T-cell (primary cell): ENCODE measurements at regions not wholly inside any gene's neighbourhood (a gene's known extent, or its start where the extent isn't known, plus 50 kb on each side); places are given as distances from the start of the nearest gene placed in this dataset.
"Not testable (repeated sequence)": the region's sequence is repeated elsewhere in the genome, so short reads cannot be mapped to it uniquely, and the experiment has no call there.

Experiments
- ATAC-seq, 4 experiments: fragments of 200-7000 bp in 3 of 4; fragments of 150-1000 bp in 1 of 4; cut with Tn5 transposase; replicated peaks in 1 of 4; 1 replicate in 3 of 4; 2 replicates in 1 of 4; pipeline ENCODE4 v1.10.0; 2021; ENCODE audit warnings: moderate library complexity in 3 of 4, mild to moderate bottlenecking in 2 of 4, moderate number of reproducible peaks in 1 of 4
- CTCF ChIA-PET, 2 donors: fragments of 300-600 bp; sonication (Branson Sonifier 250); formaldehyde crosslinking; loops; one replicate each; lab custom pipeline; 2022; ENCODE audit warnings: antibody characterized with exemption in 2 of 2; lab: Charles Lee
- POLR2A ChIA-PET, 2 donors: fragments of 300-600 bp; sonication (Branson Sonifier 250); formaldehyde crosslinking; loops; one replicate each; lab custom pipeline; 2022; ENCODE audit warnings: antibody characterized with exemption in 2 of 2; lab: Charles Lee
- DNase-seq, 35 experiments: peaks; one replicate each; pipeline versions ENCODE4 v3.0.0 to v3.0.0-alpha.2; 2013 to 2023
- H3K27ac ChIP-seq: one replicate; pipeline ENCODE4 v1.5.1; 2013; ENCODE audit warnings: low read length
- H3K27me3 ChIP-seq, 2 experiments: replicated peaks in 1 of 2; 1 replicate in 1 of 2; 2 replicates in 1 of 2; pipeline versions ENCODE4 v1.6.1 to v1.7.0; 2013; ENCODE audit warnings: low read length in 1 of 2, mixed read lengths in 1 of 2; ENCODE audit not compliant: control insufficient read depth in 2 of 2, insufficient read depth in 2 of 2; ENCODE audit errors: extremely low read depth in 1 of 2
- H3K36me3 ChIP-seq, 2 donors: 1 replicate in 1 of 2; 2 replicates in 1 of 2; pipeline versions ENCODE4 v1.6.1 to v1.7.0; 2013; ENCODE audit warnings: low read length in 1 of 2; ENCODE audit not compliant: control insufficient read depth in 2 of 2, insufficient read depth in 1 of 2; ENCODE audit errors: extremely low read depth in 1 of 2
- H3K4me1 ChIP-seq, 2 experiments: 1 replicate in 1 of 2; 2 replicates in 1 of 2; pipeline versions ENCODE4 v1.6.1 to v1.7.0; 2013; ENCODE audit warnings: low read length in 2 of 2, mixed read lengths in 1 of 2; ENCODE audit not compliant: insufficient read depth in 2 of 2, control insufficient read depth in 1 of 2; ENCODE audit errors: extremely low read depth in 1 of 2
- H3K4me3 ChIP-seq, 2 donors: 1 replicate in 1 of 2; 2 replicates in 1 of 2; pipeline versions ENCODE4 v1.5.1 to v1.7.0; 2013; ENCODE audit warnings: mild to moderate bottlenecking in 2 of 2, low read length in 1 of 2, moderate library complexity in 1 of 2; ENCODE audit not compliant: control insufficient read depth in 1 of 2; ENCODE audit errors: extremely low read depth in 1 of 2
- H3K9me3 ChIP-seq: 2 replicates; pipeline ENCODE4 v1.7.0; 2013
- H3K27ac Mint-ChIP-seq, 2 donors: one replicate each; pipeline ENCODE4 v1.8.0; 2020 to 2021; ENCODE audit warnings: mild to moderate bottlenecking in 2 of 2, mixed read lengths in 2 of 2
- H3K27me3 Mint-ChIP-seq, 2 donors: one replicate each; pipeline ENCODE4 v1.8.0; 2021 to 2022; ENCODE audit warnings: mixed read lengths in 2 of 2
- H3K36me3 Mint-ChIP-seq: one replicate; pipeline ENCODE4 v1.8.0; 2021; ENCODE audit warnings: mixed read lengths
- H3K4me1 Mint-ChIP-seq, 3 donors: one replicate each; pipeline ENCODE4 v1.8.0; 2020 to 2022; ENCODE audit warnings: mixed read lengths in 3 of 3, mild to moderate bottlenecking in 1 of 3
- H3K4me3 Mint-ChIP-seq, 3 donors: one replicate each; pipeline ENCODE4 v1.8.0; 2020 to 2022; ENCODE audit warnings: mild to moderate bottlenecking in 3 of 3, mixed read lengths in 3 of 3, moderate library complexity in 3 of 3
- H3K9me3 Mint-ChIP-seq, 3 donors: one replicate each; pipeline ENCODE4 v1.8.0; 2020 to 2022; ENCODE audit warnings: mixed read lengths in 3 of 3
- WGBS: methylation state at CpG from one replicate; pipeline ENCODE4 v1.1.5; 2013; ENCODE audit warnings: missing lambda C conversion rate; ENCODE audit not compliant: insufficient coverage; 5-methylcytosine and 5-hydroxymethylcytosine counted together

- Mint-ChIP-seq H3K4me3 (no peak overlapping the region), H3K4me1 (no peaks in the 10 kb centered on the region), H3K36me3 (no peaks in the 10 kb centered on the region), H3K9me3 (peaks cover 0 to 4% (median 2%) of the 10 kb centered on the region in 3 donors), H3K27me3 (no peaks in the 10 kb centered on the region), H3K27ac (no peak overlapping the region)
- ATAC-seq, result no peak
- Histone ChIP-seq H3K27ac (no peak overlapping the region), H3K4me3 (no peak overlapping the region), H3K27me3 (no peaks in the 10 kb centered on the region), H3K4me1 (no peaks in the 10 kb centered on the region), H3K9me3 (no peaks in the 10 kb centered on the region), H3K36me3 (no peaks in the 10 kb centered on the region)
- ChIA-PET CTCF (no interaction called here), POLR2A (no interaction called here)
- 33% methylated on average over 1 of the region's 2 CpGs for WGBS
- DNase-seq, result no peak
Observed at GRCh38 chr2:185665251-185665814, 73.3 kb upstream of the FSIP2 start.

- Mint-ChIP-seq H3K27ac (no peak overlapping the region), H3K4me3 (no peak overlapping the region), H3K4me1 (no peaks in the 10 kb centered on the region), H3K36me3 (no peaks in the 10 kb centered on the region), H3K9me3 (peaks cover 0 to 4% (median 2%) of the 10 kb centered on the region in 3 donors), H3K27me3 (no peaks in the 10 kb centered on the region)
- DNase-seq (no peak), ATAC-seq (no peak)
- Histone ChIP-seq H3K4me1 (no peaks in the 10 kb centered on the region), H3K27me3 (no peaks in the 10 kb centered on the region), H3K4me3 (no peak overlapping the region), H3K9me3 (no peaks in the 10 kb centered on the region), H3K36me3 (no peaks in the 10 kb centered on the region), H3K27ac (no peak overlapping the region)
- 100% methylated on average over 1 of the region's 2 CpGs for WGBS
- ChIA-PET CTCF (no interaction called here), POLR2A (no interaction called here)
Observed at GRCh38 chr2:185667452-185667851, 71.2 kb upstream of the FSIP2 start.

GRCh38 chr2:185668710-185669109, 69.9 kb upstream of the FSIP2 start:
- POLR2A ChIA-PET, result no interaction called here
- no peak for DNase-seq
- ATAC-seq, result no peak

GRCh38 chr2:185674232-185674631, 64.4 kb upstream of the FSIP2 start:
- CTCF ChIA-PET, result no interaction called here
- H3K4me3 Mint-ChIP-seq, result no peak overlapping the region

More at GRCh38 chr2:185668710-185669109, 69.9 kb upstream of the FSIP2 start:
- Mint-ChIP-seq H3K27ac (no peak overlapping the region), H3K4me1 (no peaks in the 10 kb centered on the region), H3K9me3 (peaks cover 0 to 4% (median 2%) of the 10 kb centered on the region in 3 donors), H3K36me3 (no peaks in the 10 kb centered on the region), H3K27me3 (no peaks in the 10 kb centered on the region), H3K4me3 (no peak overlapping the region)
- Histone ChIP-seq H3K27me3 (no peaks in the 10 kb centered on the region), H3K9me3 (no peaks in the 10 kb centered on the region), H3K36me3 (no peaks in the 10 kb centered on the region), H3K4me1 (no peaks in the 10 kb centered on the region), H3K27ac (no peak overlapping the region), H3K4me3 (no peak overlapping the region)
- CTCF ChIA-PET, result no interaction called here

GRCh38 chr2:185676316-185676715, 62.3 kb upstream of the FSIP2 start:
- H3K4me1 ChIP-seq, result no peaks in the 10 kb centered on the region
- whole genome bisulfite sequencing, result no CpG with 5 or more reads among the region's 2 CpGs
- no peak overlapping the region for H3K27ac ChIP-seq
- Mint-ChIP-seq H3K4me1 (no peaks in the 10 kb centered on the region), H3K9me3 (peaks cover 0 to 5% (median 2%) of the 10 kb centered on the region in 3 donors), H3K36me3 (no peaks in the 10 kb centered on the region), H3K4me3 (no peak overlapping the region), H3K27me3 (no peaks in the 10 kb centered on the region), H3K27ac (no peak overlapping the region)
- CTCF ChIA-PET, result no interaction called here
- DNase-seq (no peak), ATAC-seq (no peak)
- H3K9me3 ChIP-seq, result no peaks in the 10 kb centered on the region
- POLR2A ChIA-PET, result no interaction called here
- no peaks in the 10 kb centered on the region for H3K27me3 ChIP-seq
- H3K4me3 ChIP-seq, result no peak overlapping the region
- no peaks in the 10 kb centered on the region for H3K36me3 ChIP-seq

More at GRCh38 chr2:185674232-185674631, 64.4 kb upstream of the FSIP2 start:
- Mint-ChIP-seq H3K9me3 (peaks cover 0 to 5% (median 0%) of the 10 kb centered on the region in 3 donors), H3K27me3 (no peaks in the 10 kb centered on the region), H3K36me3 (no peaks in the 10 kb centered on the region), H3K4me1 (no peaks in the 10 kb centered on the region), H3K27ac (no peak overlapping the region)
- ATAC-seq, result no peak
- Histone ChIP-seq H3K4me3 (no peak overlapping the region), H3K4me1 (no peaks in the 10 kb centered on the region), H3K36me3 (no peaks in the 10 kb centered on the region), H3K27ac (no peak overlapping the region), H3K27me3 (no peaks in the 10 kb centered on the region), H3K9me3 (no peaks in the 10 kb centered on the region)
- DNase-seq, result no peak
- POLR2A ChIA-PET, result no interaction called here
- whole genome bisulfite sequencing, result no CpG with 5 or more reads among the region's 1 CpG

- H3K4me1 Mint-ChIP-seq, H3K27ac Mint-ChIP-seq, H3K4me1 ChIP-seq, H3K36me3 ChIP-seq, DNase-seq, POLR2A ChIA-PET, H3K4me3 ChIP-seq, H3K27ac ChIP-seq, H3K27me3 Mint-ChIP-seq, H3K36me3 Mint-ChIP-seq, CTCF ChIA-PET, H3K9me3 ChIP-seq, H3K27me3 ChIP-seq, ATAC-seq, H3K4me3 Mint-ChIP-seq: not testable (repeated sequence)
- peaks cover 5 to 23% (median 16%) of the 10 kb centered on the region in 3 donors for H3K9me3 Mint-ChIP-seq
- WGBS, result no CpG with 5 or more reads among the region's 3 CpGs
Observed at GRCh38 chr2:185687001-185687400, 51.6 kb upstream of the FSIP2 start.

GRCh38 chr2:185687967-185688366, 50.6 kb upstream of the FSIP2 start:
- H3K27me3 Mint-ChIP-seq, result no peaks in the 10 kb centered on the region
- CTCF ChIA-PET, result no interaction called here
- ATAC-seq (no peak), DNase-seq (no peak)
- POLR2A ChIA-PET, result no interaction called here
- Histone ChIP-seq H3K9me3 (no peaks in the 10 kb centered on the region), H3K27ac (no peak overlapping the region), H3K36me3 (no peaks in the 10 kb centered on the region), H3K4me1 (no peaks in the 10 kb centered on the region), H3K27me3 (no peaks in the 10 kb centered on the region), H3K4me3 (no peak overlapping the region)
- H3K4me1 Mint-ChIP-seq, result no peaks in the 10 kb centered on the region
- no peak overlapping the region for H3K4me3 Mint-ChIP-seq
- H3K27ac Mint-ChIP-seq, result no peak overlapping the region
- no peaks in the 10 kb centered on the region for H3K36me3 Mint-ChIP-seq
- peaks cover 5 to 21% (median 16%) of the 10 kb centered on the region in 3 donors for H3K9me3 Mint-ChIP-seq
- 90% methylated on average over 2 of the region's 7 CpGs for WGBS
